Suprapubic skin (tissue), 4 donors: ENCODE measurements at regions not wholly inside any gene's neighbourhood (a gene's known extent, or its start where the extent isn't known, plus 50 kb on each side); places are given as distances from the start of the nearest gene placed in this dataset.

Experiments used
- EP300 ChIP-seq: sonication (generic); formaldehyde crosslinking; IDR thresholded peaks from one replicate; pipeline ENCODE4 v1.6.1; 2017; ENCODE audit warnings: antibody characterized with exemption
- POLR2A ChIP-seq, 2 donors: fragments of 450-650 bp; IDR thresholded peaks; one replicate each; pipeline ENCODE4 v1.6.1; 2017; ENCODE audit warnings: antibody characterized with exemption in 2 of 2, mild to moderate bottlenecking in 2 of 2, moderate library complexity in 2 of 2
- POLR2AphosphoS5 ChIP-seq, 3 donors: sonication (generic); formaldehyde crosslinking; IDR thresholded peaks; one replicate each; pipeline ENCODE4 v1.6.1; 2017; ENCODE audit warnings: antibody characterized with exemption in 3 of 3
- TF ChIP-seq, protein P1 (sequence below), 2 donors: fragments of 200-600 bp in 1 of 2; fragments of 450-650 bp in 1 of 2; sonication (generic) in 1 of 2; IDR thresholded peaks; one replicate each; pipeline ENCODE4 v1.5.1; 2016 to 2019; ENCODE audit warnings: antibody characterized with exemption in 2 of 2, mild to moderate bottlenecking in 1 of 2, moderate library complexity in 1 of 2

DNA sequence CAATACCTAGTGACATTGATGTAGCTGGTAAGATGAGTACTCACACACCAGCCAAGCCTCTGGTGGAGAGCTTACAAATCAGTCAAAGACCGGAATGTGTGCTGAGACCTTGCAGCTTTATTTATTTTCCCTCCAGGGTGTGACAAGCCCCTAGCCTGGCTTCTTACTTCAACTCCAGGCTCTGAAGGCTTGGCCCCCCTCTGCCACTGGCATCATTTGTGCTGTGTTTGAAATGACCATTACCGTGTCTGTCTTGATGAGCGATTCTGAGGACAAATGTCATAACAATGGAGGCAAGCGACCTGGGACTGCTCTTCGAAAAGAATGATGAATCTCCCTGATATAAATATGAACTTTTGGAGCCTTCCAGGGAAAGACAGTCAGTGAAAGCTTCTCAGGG is 749.9 kb upstream of the HS6ST1 start:
- no peak for TF ChIP-seq POLR2AphosphoS5 (IDR thresholded peaks at IDR 0.05)
- TF ChIP-seq, protein P1, sequence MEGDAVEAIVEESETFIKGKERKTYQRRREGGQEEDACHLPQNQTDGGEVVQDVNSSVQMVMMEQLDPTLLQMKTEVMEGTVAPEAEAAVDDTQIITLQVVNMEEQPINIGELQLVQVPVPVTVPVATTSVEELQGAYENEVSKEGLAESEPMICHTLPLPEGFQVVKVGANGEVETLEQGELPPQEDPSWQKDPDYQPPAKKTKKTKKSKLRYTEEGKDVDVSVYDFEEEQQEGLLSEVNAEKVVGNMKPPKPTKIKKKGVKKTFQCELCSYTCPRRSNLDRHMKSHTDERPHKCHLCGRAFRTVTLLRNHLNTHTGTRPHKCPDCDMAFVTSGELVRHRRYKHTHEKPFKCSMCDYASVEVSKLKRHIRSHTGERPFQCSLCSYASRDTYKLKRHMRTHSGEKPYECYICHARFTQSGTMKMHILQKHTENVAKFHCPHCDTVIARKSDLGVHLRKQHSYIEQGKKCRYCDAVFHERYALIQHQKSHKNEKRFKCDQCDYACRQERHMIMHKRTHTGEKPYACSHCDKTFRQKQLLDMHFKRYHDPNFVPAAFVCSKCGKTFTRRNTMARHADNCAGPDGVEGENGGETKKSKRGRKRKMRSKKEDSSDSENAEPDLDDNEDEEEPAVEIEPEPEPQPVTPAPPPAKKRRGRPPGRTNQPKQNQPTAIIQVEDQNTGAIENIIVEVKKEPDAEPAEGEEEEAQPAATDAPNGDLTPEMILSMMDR (IDR thresholded peaks at IDR 0.05), result no peak
- TF ChIP-seq POLR2A (IDR thresholded peaks at IDR 0.05), result no peak
- no peak for TF ChIP-seq EP300
